Glutamatergic neuron (in vitro differentiated cells): ENCODE measurements at regions not wholly inside any gene's neighbourhood (a gene's known extent, or its start where the extent isn't known, plus 50 kb on each side); places are given as distances from the start of the nearest gene placed in this dataset.
"Not testable (repeated sequence)": the region's sequence is repeated elsewhere in the genome, so short reads cannot be mapped to it uniquely, and the experiment has no call there.

Experiments
- DNase-seq: peaks from one replicate; pipeline ENCODE4 v3.0.0; 2022
- H3K27ac Mint-ChIP-seq: one replicate; pipeline ENCODE4 v1.8.0; 2020; ENCODE audit warnings: mild to moderate bottlenecking, mixed read lengths, inconsistent platforms; ENCODE audit not compliant: unreplicated experiment
- H3K27me3 Mint-ChIP-seq: one replicate; pipeline ENCODE4 v1.8.0; 2020; ENCODE audit warnings: mild to moderate bottlenecking, moderate library complexity, mixed read lengths, inconsistent platforms; ENCODE audit not compliant: unreplicated experiment
- H3K36me3 Mint-ChIP-seq: one replicate; pipeline ENCODE4 v1.8.0; 2020; ENCODE audit warnings: mild to moderate bottlenecking, mixed read lengths, inconsistent platforms; ENCODE audit not compliant: unreplicated experiment
- H3K4me1 Mint-ChIP-seq: one replicate; pipeline ENCODE4 v1.8.0; 2020; ENCODE audit warnings: mild to moderate bottlenecking, low read depth, mixed read lengths, inconsistent platforms; ENCODE audit not compliant: unreplicated experiment
- H3K4me3 Mint-ChIP-seq: one replicate; pipeline ENCODE4 v1.8.0; 2020; ENCODE audit warnings: mild to moderate bottlenecking, mixed read lengths, inconsistent platforms; ENCODE audit not compliant: unreplicated experiment
- H3K9me3 Mint-ChIP-seq: one replicate; pipeline ENCODE4 v1.8.0; 2020; ENCODE audit warnings: mild to moderate bottlenecking, moderate library complexity, mixed read lengths, inconsistent platforms; ENCODE audit not compliant: unreplicated experiment
- TF ChIP-seq, protein P1 (sequence below): fragments of 200-600 bp; sonication (generic); IDR thresholded peaks from one replicate; pipeline ENCODE4 v1.5.0; 2021; ENCODE audit not compliant: partially characterized antibody, unreplicated experiment

- Mint-ChIP-seq H3K4me3 (no peak overlapping the region), H3K9me3 (peaks cover 1% of the 10 kb centered on the region), H3K4me1 (peaks cover 9% of the 10 kb centered on the region), H3K27ac (no peak overlapping the region), H3K36me3 (peaks cover 25% of the 10 kb centered on the region), H3K27me3 (peaks cover 3% of the 10 kb centered on the region)
- DNase-seq: no peak
- TF ChIP-seq, protein P1, sequence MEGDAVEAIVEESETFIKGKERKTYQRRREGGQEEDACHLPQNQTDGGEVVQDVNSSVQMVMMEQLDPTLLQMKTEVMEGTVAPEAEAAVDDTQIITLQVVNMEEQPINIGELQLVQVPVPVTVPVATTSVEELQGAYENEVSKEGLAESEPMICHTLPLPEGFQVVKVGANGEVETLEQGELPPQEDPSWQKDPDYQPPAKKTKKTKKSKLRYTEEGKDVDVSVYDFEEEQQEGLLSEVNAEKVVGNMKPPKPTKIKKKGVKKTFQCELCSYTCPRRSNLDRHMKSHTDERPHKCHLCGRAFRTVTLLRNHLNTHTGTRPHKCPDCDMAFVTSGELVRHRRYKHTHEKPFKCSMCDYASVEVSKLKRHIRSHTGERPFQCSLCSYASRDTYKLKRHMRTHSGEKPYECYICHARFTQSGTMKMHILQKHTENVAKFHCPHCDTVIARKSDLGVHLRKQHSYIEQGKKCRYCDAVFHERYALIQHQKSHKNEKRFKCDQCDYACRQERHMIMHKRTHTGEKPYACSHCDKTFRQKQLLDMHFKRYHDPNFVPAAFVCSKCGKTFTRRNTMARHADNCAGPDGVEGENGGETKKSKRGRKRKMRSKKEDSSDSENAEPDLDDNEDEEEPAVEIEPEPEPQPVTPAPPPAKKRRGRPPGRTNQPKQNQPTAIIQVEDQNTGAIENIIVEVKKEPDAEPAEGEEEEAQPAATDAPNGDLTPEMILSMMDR: no peak
These were observed 171.3 kb downstream of the FZD1 start for GRCh38 chr7:91435381-91436059.

DNA sequence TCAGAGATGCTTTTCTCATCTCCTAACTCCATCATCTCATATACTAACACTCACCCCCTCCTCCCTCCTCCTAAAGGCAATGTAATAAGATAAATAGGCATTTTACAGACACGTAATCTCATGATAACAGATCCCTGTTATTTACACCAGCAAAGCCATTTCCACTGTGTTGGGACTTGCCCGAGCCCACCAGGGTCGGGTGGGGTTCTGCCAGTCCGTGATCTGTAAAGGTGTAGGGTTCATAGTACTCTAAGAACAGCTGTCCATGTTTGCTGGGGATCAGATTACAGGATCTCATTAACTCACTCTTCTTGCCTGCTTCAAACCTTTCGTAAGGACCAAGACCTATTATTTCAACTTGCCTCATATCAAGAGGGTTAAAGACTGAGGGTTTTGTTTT is 172.4 kb downstream of the FZD1 start:
- peaks cover 26% of the 10 kb centered on the region for H3K36me3 Mint-ChIP-seq
- TF ChIP-seq, protein P1: no peak
- no peak for DNase-seq
- H3K27ac Mint-ChIP-seq: no peak overlapping the region
- H3K27me3 Mint-ChIP-seq: peaks cover 4% of the 10 kb centered on the region
- no peak overlapping the region for H3K4me3 Mint-ChIP-seq
- H3K4me1 Mint-ChIP-seq: peaks cover 9% of the 10 kb centered on the region
- peaks cover 1% of the 10 kb centered on the region for H3K9me3 Mint-ChIP-seq

GRCh38 chr7:91440198-91440597 is 176.0 kb downstream of the FZD1 start:
- not testable (repeated sequence) for DNase-seq, H3K9me3 Mint-ChIP-seq, H3K4me3 Mint-ChIP-seq, H3K27me3 Mint-ChIP-seq, H3K27ac Mint-ChIP-seq, H3K4me1 Mint-ChIP-seq
- peaks cover 22% of the 10 kb centered on the region for H3K36me3 Mint-ChIP-seq

GRCh38 chr7:91443862-91444261 is 179.6 kb downstream of the FZD1 start:
- DNase-seq: no peak
- no peak overlapping the region for H3K4me3 Mint-ChIP-seq
- H3K27ac Mint-ChIP-seq: no peak overlapping the region
- H3K27me3 Mint-ChIP-seq: peaks cover 2% of the 10 kb centered on the region
- TF ChIP-seq, protein P1: no peak
- H3K4me1 Mint-ChIP-seq: no peaks in the 10 kb centered on the region
- H3K9me3 Mint-ChIP-seq: peaks cover 2% of the 10 kb centered on the region
- H3K36me3 Mint-ChIP-seq: peaks cover 22% of the 10 kb centered on the region

GRCh38 chr7:91446819-91447218 is 182.6 kb downstream of the FZD1 start:
- Mint-ChIP-seq H3K4me3 (no peak overlapping the region), H3K36me3 (peaks cover 15% of the 10 kb centered on the region), H3K4me1 (no peaks in the 10 kb centered on the region), H3K9me3 (peaks cover 2% of the 10 kb centered on the region), H3K27me3 (no peaks in the 10 kb centered on the region), H3K27ac (no peak overlapping the region)
- no peak for DNase-seq
- TF ChIP-seq, protein P1: no peak
